AG04450 (cell line): ENCODE measurements at regions not wholly inside any gene's neighbourhood (a gene's known extent, or its start where the extent isn't known, plus 50 kb on each side); places are given as distances from the start of the nearest gene placed in this dataset.

Source experiments
- CTCF ChIA-PET: fragments of 300-600, 350-600 bp; formaldehyde crosslinking; extraction: SDS; loops from one replicate; lab custom pipeline; 2022; ENCODE audit warnings: antibody characterized with exemption, inconsistent platforms; lab: Charles Lee
- POLR2A ChIA-PET: fragments of 350-600 bp; formaldehyde crosslinking; extraction: SDS; loops from one replicate; lab custom pipeline; 2021; ENCODE audit warnings: antibody characterized with exemption, inconsistent platforms; lab: Yijun Ruan, JAX
- DNase-seq: peaks from one replicate; pipeline ENCODE4 v3.0.0-alpha.2; 2011; ENCODE audit warnings: low read depth, low spot score
- H3K27ac ChIP-seq: one replicate; pipeline ENCODE4 v1.5.1; 2012; ENCODE audit warnings: low read depth, low read length, control low read depth
- H3K27me3 ChIP-seq: one replicate; pipeline ENCODE4 v1.6.0; 2012; ENCODE audit warnings: low read length; ENCODE audit not compliant: control insufficient read depth, insufficient read depth
- H3K4me3 ChIP-seq: 2 replicates; pipeline ENCODE4 v1.5.1; 2011; ENCODE audit warnings: mild to moderate bottlenecking, low read depth, low read length, control low read depth
- H3K9me3 ChIP-seq: 2 replicates; pipeline ENCODE4 v1.5.1; 2012; ENCODE audit warnings: low read length; ENCODE audit not compliant: control insufficient read depth, insufficient read depth
- TF ChIP-seq, protein P1 (sequence below): IDR thresholded peaks from 2 replicates; pipeline ENCODE4 v1.5.1; 2011; ENCODE audit warnings: low read depth, low read length, control low read depth, inconsistent platforms

DNA sequence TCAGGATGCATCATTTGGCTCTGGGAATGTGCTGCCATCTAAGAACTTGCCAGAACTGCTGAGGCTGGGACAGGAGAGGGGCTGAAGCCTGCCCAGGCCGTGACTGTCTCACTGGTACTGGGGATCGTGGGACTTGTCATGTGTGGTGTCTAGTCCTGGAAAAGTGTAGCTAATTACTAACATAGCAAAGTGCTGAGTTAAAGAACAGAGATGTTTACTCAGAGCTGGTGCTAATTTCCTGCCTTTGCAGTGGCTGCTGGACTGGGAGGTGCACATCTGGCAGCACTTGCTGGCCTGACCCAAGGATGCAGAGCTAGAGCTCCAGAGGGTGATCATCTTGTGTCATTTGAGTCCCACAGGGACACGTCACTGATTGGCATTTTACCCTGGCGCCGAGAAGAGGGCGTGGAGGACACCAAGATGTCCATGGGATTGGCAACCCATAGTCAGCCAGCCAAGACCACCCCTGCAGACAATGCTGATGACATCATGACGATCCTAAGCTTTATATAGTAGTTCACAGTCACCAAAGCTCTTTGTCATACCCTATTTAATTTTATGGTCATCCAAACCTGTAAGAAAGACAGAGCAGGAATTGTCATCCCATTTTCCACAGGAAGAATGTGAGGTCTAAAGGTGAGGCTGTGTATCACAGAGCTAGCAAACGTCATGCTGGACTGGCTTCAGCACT lies 110.1 kb upstream of the SLC44A3 start:
- TF ChIP-seq, protein P1, sequence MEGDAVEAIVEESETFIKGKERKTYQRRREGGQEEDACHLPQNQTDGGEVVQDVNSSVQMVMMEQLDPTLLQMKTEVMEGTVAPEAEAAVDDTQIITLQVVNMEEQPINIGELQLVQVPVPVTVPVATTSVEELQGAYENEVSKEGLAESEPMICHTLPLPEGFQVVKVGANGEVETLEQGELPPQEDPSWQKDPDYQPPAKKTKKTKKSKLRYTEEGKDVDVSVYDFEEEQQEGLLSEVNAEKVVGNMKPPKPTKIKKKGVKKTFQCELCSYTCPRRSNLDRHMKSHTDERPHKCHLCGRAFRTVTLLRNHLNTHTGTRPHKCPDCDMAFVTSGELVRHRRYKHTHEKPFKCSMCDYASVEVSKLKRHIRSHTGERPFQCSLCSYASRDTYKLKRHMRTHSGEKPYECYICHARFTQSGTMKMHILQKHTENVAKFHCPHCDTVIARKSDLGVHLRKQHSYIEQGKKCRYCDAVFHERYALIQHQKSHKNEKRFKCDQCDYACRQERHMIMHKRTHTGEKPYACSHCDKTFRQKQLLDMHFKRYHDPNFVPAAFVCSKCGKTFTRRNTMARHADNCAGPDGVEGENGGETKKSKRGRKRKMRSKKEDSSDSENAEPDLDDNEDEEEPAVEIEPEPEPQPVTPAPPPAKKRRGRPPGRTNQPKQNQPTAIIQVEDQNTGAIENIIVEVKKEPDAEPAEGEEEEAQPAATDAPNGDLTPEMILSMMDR = no peak
- Histone ChIP-seq H3K27ac (peak overlapping the region; percentile 13), H3K4me3 (no peak overlapping the region), H3K9me3 (no peaks in the 10 kb centered on the region), H3K27me3 (no peaks in the 10 kb centered on the region)
- CTCF ChIA-PET = interaction anchor here (0.6 to 1.8 kb wide), 2 partner anchors 11 to 196 kb away, joined by 3 to 4 read pairs; no protein-coding TSS in a partner anchor
- POLR2A ChIA-PET = no interaction called here
- DNase-seq = no peak

DNA sequence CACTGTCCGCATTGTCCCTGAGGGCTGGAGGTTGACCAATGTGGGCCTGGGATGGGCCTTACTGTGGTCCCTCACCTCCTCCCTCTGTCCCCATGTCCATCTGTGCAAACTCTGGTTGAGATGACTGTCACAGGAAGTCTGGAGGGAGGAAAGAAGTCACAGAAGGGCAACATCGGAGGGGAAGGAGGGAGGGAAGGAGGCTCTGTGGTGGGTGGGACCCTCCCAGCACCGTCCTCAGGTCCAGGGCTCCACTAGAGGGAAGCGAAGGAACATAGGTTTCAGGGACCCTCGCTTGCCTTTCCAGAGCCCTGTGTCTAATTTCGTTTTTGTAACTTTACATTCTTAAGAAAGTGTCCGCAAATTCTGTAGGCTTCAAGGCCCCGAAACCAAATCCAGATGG lies 111.3 kb upstream of the SLC44A3 start:
- DNase-seq = no peak
- peak overlapping the region; percentile 39 for H3K27ac ChIP-seq

DNA sequence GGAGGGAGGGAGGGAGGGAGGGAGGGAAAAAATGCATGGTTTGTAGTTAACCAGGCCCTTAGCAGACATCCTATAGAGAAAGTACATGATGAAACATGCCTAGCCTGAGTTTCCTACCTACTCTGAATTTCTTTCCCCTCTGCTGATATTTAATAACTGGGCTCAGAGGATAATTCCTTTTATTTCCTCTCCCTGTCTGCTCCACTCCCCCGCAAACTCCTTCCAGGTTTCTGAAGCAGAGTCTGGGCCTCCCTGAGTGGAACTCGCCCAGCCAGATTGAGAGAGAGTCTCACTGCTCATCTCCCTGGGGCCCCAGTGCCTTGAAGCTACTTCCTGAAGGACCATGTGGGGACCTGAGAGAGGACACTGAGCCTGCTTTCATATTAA lies 111.9 kb upstream of the SLC44A3 start:
- H3K4me3 ChIP-seq = no peak overlapping the region
- TF ChIP-seq, protein P1 = no peak
- DNase-seq = no peak
- no peaks in the 10 kb centered on the region for H3K27me3 ChIP-seq
- H3K27ac ChIP-seq = peak overlapping the region; percentile 39
- CTCF ChIA-PET = no interaction called here
- no peaks in the 10 kb centered on the region for H3K9me3 ChIP-seq
- POLR2A ChIA-PET = interaction anchor here (2.2 kb wide), 1 partner anchor 10 kb away, joined by 7 read pairs; no protein-coding TSS in a partner anchor

More for the DNA sequence above, 111.3 kb upstream of the SLC44A3 start:
- TF ChIP-seq, protein P1 = no peak
- Histone ChIP-seq H3K9me3 (no peaks in the 10 kb centered on the region), H3K27me3 (no peaks in the 10 kb centered on the region), H3K4me3 (no peak overlapping the region)
- ChIA-PET POLR2A (interaction anchor here (2.2 kb wide), 1 partner anchor 10 kb away, joined by 7 read pairs; no protein-coding TSS in a partner anchor), CTCF (no interaction called here)

DNA sequence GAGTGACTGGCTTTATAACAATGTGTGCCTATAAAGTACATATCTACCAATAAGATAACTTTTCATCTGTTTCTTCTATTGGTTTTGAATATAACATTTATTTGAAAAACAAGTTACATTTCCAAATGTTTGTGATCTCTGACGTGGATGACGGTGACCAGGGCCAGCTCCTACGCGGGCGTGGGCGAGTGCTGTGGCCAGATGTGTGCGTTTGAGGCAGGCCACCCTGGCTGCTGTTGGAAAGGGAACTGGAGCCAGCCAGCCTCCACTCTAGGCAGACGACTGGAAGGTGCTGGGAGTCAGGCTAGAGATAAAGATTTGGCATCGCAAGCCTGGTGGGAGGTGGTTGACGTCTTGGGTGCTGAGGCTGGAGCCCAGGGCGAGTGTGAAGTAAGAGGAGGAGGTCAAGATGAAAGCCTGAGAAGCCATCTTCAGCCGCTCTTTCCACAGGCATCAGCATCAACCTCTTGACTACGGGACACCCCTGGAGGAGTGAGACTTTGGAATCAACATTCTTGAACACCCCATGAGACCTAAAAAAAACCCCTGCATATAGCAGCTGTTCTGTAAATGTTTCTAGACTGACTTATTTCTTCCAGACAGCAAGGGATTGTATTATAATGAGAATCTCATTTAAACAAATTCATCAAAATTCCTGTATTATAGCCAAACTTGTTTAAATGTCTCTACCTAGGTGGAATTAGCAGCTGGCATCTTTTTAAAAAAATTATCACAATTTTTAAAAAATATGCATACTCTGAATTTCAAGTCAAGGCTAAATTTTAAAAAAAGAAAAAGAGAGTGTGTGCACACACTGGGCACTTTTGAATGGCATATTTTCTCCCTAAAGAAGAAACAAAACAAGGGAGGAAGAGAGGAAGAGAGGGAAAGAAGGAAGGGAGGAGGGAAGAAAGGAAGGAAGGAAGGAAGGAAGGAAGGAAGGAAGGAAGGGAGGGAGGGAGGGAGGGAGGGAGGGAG lies 112.5 kb upstream of the SLC44A3 start:
- no peaks in the 10 kb centered on the region for H3K9me3 ChIP-seq
- TF ChIP-seq, protein P1 = no peak
- DNase-seq = no peak
- no peak overlapping the region for H3K4me3 ChIP-seq
- POLR2A ChIA-PET = interaction anchor here (2.2 kb wide), 1 partner anchor 9 kb away, joined by 7 read pairs; no protein-coding TSS in a partner anchor
- H3K27ac ChIP-seq = peak overlapping the region; percentile 71
- CTCF ChIA-PET = interaction anchor here (0.9 kb wide), 1 partner anchor 99 kb away, joined by 3 read pairs; no protein-coding TSS in a partner anchor
- H3K27me3 ChIP-seq = no peaks in the 10 kb centered on the region
